NCI-H226 (cell line): ENCODE measurements at regions not wholly inside any gene's neighbourhood (a gene's known extent, or its start where the extent isn't known, plus 50 kb on each side); places are given as distances from the start of the nearest gene placed in this dataset.

Experiments
- DNase-seq: peaks from one replicate; pipeline ENCODE4 v3.0.0-alpha.2; 2015

DNA sequence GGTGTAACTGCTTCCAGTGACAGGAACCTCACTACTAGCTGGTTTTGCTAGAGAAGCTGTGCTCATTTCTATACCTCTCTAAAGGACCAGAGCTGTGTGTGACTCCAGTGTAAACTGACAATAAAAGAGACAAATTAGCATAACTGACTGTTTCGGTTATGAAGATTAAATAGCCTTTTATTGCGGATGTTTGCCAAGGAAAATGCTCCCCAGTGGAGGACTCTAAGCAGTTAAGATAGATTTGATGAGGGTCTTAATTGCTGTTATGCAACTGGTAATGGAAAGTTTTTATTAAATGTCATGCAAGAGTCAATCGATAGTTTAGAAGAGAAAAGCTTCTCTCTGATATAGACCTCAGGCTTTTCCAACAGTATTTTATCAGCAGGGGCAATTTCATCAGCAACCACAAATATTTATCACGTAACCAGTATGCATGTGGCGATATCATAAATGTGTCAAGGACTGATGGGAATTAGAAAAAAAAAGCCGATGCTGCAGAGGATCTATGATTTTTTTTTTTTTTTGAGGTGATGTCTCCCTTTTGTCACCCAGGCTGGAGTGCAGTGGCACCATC lies 275.2 kb upstream of the DMAC1 start:
- no peak for DNase-seq

DNA sequence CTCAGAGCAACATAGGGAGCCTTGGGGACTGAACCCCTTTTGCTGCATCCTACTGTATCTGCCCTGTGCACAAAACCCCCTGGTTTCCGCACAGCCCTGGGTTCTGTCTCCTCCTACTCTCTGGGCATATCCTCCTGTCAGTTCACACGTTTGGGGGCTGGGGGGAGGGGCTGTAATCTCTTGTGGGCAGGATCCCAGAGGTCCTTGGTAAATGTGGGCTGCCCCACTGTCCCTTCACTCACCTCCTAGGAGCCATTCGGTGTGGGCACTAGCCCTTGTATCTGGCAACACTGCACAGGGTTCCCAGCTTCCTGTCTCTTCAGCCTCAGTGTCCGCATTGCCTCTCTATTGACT lies 271.8 kb upstream of the DMAC1 start:
- DNase-seq: no peak

DNA sequence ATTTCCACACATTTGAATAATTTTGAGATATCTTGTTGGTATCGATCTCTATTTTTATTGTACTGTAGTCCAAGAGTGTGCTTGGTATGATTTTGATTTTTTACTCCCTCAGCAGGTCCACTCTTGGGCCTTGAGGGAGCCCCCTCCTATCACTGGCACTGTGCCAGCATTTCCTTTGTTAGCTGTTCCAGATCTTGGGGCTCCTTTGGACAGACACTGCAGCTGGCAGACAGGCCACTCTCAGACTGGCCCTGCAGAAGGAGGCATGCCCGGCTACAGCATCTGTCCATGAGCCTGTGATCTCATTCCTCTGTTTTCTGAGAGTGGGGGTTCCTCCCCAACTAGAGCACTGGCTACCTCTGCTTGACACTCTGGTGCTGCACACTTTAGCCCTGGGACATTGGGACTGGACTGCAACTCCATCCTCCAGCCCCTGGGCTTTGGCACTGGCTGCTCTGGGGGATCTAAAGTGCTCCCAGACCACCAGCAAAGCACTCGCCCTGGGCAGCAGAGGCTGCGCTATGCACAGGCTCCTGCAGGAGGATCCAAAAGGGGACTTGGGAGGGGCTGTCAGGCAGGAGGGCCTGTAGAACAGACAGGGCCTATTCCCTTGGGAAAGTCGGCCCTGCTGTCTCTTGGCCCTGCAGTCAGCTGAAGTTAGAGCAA lies 271.3 kb upstream of the DMAC1 start:
- DNase-seq: no peak

DNA sequence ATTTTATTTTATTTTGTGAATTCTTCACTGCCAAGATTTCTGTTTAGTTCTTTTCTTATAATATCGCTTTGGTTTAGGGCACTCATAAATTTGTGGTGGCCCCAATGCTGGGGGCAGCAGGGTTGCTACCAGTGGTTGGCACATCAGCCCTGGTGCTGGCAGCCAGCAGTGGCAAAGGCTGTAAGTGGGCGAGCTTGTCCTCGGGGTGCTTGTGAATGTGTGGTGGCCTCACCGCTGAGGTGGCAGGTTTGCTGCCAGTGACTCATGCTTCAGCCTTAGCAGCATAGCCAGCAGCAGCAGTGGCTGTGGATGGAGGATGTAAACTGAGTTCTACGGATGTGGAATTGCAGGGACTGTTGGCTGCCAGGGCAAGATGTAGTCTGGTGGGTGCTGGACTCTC lies 262.9 kb upstream of the DMAC1 start:
- no peak for DNase-seq

DNA sequence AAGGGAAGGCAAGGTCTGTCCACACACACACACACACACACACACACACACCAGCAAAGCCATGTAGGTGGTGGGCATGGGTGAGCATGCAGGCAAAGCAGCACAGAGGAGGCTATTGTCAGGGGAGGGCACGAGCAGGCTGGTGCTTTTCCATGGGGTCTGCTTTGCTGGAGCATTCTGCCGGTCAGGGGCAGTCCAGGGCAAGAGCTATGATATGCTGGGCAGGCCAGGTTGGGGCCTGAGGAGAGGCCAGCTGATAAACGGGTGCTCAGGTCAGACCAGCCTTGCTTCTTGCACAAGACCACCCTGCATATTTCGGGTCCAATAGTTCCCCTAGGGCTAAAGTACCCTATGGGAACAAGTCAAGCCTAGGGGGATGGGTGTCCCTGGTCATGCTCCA lies 253.9 kb upstream of the DMAC1 start:
- no peak for DNase-seq

DNA sequence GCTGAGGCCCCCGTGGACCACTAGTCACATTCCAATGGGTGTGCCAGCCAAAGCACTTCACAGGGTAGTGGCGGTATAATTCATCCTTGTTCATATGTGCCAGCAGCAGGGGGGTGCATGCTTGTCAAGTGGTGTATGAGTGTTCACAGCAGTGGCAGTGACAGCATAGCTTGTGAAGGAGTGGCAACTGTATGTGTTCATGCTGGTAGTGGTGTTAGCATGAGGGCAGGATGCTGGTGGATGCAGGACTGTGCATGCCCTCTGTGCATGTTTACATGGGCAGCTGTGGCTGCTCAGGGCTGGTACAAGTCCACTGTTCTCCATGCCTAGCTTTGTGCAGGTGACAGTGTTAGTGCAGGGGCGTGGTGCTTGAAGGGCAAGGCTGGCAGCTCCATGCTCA lies 253.4 kb upstream of the DMAC1 start:
- no peak for DNase-seq

DNA sequence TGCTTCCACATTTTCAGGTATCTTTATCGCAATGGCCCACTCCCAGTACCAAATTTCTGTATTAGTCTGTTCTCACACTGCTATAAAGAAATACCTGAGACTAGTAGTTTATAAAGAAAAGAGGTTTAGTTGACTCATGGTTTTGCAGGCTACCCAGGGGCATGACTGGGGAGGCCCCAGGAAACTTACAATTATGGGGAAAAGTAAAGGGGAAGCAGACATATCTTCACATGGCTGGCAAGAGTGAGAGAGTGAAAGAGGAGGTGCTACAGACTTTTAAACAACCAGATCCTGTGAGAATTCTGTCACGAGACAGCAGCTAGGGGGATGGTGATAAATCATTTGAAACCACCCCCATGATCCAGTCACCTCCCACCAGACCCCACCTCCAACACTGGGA lies 238.2 kb upstream of the DMAC1 start:
- no peak for DNase-seq

DNA sequence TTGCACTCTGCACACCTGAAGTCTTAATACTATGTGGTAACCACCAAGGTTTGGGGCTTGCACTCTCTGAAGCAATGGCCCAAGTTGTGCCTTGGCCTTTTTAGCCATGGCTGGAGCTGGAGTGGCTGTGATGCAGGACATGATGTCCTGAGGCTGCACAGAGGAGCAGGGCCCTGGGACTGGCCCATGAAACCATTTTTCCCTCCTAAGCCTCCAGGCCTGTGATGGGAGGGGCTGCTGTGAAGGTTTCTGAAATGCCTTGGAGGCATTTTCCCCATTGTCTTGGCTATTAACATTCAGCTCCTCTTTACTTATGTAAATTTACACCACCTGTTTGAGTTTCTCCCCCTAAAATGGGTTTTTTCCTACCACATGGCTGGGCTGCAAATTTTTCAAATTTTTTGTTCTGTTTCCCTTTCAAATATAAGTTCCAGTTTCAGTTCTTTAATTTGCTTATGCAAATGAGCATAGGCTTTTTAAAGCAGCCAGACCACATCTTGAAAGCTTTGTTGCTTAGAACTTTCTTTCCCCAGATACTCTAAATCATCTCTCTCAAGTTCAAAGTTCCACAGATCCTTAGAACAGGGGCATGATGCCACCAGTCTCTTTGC lies 237.4 kb upstream of the DMAC1 start:
- DNase-seq: no peak

DNA sequence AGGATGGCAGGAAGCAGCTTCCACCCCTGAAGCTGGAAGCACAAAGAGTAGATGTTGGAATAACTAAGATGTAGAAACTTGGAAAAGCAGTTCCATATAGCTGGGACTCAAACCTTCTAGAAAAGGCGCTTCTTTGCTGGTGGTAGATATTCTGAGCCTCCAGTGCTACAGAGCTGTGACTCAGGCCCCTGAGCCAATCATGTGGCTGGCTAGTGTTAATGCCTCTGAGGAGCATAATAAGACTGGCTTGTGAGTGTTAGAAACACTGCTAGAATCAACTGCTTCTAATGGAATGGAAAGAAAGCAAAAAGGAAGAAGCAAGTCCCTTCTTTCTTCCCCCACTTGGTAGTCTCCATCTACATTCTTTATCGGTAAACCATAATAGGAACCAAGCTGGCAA lies 234.2 kb upstream of the DMAC1 start:
- DNase-seq: no peak

DNA sequence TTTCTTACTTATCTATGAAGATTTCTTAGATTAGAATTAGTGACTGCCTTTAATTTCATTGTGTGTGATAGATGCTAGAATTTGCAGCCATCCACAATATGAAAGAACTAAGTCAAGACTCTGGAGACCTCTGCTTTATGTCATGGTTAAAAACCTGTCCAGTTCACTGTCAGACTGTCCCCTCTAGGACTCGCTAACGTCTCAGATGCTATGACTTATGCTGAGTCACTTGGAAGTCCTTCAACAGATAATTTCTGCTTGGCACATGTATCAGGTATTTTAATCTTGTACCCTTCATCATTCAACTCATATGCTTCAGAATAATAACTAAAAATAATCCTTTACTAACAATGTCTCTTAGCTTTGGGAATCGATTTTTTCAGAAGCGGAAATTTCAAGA lies 230.5 kb upstream of the DMAC1 start:
- DNase-seq: no peak

DNA sequence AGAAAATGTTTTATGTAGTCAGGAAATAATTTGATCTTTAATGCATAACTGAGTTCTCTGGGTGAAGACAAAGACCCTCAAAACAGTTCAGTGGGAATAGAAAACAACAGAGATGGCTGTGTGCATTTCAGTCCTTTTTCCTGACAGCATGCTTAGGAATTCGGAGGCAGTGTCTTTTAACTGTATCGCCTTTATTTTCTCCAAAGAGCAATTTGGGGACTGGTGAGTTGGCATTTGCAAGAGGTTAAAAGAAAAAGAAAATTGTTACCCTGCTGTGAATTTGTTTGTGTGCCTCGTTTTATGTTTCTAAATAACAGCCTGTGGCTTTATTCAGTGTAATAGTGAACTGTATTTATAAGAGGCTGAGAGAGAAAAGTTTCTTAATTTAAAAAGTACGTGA lies 227.8 kb upstream of the DMAC1 start:
- DNase-seq: no peak

DNA sequence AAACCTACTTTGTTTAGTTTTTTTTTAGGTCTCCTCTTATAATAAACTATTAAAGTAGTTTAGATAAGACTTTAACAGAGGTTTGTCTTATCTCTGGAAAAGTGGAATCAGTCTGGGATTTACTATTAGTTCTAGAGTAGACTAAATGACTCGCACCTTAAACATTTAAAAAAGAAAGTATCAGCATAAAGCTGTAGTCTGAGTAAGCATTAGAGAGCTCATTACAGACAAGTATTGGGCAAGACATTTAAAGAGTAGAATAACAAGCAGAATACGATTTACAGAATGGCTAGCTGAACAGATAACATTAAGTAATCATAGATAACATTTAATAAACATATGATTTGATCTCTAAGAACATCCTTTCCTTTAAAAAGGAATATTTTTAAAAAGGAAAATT lies 226.0 kb upstream of the DMAC1 start:
- no peak for DNase-seq

DNA sequence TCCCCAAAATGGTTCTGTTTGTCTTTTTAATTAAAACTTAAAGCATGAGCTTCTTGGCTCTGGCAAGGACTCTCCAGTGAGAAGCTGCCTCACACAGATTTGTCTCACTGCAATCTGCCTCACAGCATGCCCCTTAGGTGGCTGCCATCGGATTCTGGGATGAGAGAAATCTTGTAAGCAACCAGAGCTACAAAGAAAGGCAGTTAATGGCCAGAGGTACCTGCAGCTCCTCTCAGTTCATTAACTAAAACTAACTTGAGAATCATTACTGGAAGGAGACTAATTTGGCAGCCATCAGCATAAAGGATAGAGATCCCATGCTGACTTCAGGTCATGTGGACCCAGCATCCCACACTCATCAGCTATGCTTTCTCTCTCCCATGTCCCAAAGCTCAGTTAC lies 220.6 kb upstream of the DMAC1 start:
- DNase-seq: no peak

DNA sequence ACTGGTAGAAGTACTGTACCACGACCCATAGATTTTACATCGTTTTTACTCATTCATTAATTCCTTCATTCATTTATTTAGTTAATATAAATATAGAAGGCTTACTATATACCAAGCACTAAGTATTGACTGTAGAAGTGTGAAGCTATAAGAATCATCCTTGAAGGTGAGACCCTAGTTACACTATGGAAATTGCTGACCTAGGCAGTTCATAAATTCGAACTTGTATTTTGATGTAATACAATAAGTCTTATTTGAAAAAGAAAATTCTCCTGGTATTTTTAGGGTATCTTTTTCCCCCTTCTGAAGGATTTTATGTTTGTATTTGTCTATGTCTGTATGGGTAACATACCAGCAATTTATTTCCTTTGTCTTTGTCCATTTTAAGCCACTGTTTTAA lies 220.1 kb upstream of the DMAC1 start:
- no peak for DNase-seq

DNA sequence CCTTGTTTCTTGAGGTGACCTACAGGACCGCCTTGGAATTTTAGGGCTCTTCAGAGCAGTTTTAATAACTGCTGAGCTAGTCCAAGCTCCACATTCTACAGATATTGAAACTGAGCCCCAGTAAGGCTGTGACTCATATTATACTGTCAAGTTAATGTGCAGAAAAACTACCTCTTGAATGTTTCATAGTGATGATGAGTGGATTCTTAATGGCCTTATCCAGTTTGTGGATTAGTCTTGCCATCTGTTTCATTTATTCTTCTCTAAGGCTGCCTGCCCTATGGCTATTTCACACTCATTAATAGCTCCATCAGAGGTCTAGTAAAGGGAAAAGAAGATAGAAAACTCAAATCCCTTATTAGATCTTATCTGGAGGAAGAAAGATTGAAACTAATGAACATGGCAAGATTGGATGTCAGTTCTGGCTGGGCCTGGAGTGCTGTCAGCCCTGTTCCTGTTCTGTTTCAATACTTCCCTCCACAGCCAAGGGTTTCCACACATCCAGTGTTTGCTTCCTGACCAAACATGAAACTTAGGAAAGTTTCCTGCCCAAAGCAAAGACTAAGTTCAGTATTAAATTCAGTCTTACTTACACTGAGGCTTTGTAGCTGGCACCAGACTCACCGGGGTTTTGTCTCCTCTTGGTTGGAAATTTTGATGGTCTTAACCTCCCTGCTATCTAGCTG lies 215.6 kb upstream of the DMAC1 start:
- no peak for DNase-seq

DNA sequence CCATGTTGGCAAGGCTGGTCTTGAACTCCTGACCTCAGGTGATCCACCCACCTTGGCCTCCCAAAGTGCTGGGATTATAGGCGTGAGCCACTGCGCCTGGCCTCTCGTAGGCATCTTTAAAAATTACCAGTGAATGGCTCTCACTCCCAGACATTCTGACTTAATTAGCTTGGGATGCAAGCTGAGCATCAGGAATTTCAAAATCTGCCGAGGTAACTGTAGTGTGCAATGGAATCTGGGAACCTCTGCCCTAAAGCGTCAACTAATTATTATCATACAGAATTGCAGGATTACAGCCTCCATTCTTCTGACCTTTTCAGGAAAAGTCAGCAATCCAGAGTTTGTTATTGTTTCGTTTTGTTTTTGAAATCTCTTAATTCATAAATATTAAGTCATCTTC lies 213.4 kb upstream of the DMAC1 start:
- DNase-seq: peak; percentile 39

DNA sequence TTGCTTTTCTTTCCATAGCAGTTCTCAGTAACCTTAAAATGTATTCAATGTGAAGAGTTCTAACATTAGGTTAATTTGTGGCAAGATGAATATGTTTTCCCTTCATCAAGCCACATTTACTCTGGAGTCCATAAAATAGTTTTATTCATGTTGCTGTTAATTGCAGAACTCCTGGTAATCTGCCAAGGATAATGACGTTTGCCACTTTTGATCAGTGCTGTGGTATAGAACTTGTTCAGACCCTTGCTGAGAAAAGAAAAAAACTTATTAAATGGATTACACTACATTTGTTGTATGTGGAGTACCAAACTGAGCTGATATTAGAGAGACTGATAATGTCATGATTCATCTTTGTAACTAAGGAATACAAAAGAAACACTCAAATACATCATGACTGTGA lies 212.4 kb upstream of the DMAC1 start:
- DNase-seq: no peak

DNA sequence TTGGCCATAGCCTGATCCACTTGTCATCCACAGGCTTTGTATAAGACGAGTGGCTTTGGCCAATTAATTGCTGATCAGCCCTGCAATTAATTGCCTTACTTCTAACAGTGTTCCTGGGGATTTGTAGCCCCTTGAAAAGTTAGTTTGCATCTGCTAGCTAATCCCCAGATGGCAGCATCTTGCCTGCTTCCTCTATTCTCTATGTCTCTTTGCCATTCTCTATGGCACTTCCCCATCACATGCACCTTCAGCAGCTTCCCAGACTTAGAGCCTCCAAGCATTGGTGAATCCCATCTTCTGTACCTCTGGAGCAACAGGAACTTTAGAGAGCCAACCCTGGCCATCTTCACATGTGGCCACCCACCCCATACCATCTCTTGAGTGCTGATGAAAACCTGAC lies 197.0 kb upstream of the DMAC1 start:
- no peak for DNase-seq

DNA sequence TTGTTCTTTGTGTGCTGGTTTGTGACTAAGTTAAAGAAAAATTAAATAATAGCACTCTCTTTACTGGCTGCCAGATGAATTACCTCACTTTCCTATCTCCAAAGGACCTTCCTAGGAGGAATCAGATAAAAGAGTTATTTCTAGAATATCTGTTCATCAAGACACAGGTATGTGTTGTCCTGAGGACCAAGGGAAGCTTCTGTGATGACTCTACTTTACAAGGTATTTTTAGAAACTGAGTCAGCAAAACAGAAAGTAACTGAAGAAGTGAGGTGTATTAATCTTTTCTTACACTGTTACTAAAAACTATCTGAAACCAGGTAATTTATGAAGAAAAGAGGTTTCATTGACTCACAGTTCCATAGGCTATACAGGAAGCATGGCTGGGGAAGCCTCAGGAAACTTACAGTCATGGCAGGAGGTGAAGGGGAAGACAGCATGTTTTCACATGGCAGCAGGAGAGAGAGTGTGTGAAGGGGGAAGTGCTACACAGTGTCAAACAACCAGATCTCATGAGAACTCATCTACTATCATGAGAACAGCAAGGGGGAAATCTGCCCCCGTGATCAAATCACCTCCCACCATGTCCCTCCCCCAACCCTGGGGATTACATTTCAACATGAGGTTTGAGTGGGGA lies 189.2 kb upstream of the DMAC1 start:
- no peak for DNase-seq

DNA sequence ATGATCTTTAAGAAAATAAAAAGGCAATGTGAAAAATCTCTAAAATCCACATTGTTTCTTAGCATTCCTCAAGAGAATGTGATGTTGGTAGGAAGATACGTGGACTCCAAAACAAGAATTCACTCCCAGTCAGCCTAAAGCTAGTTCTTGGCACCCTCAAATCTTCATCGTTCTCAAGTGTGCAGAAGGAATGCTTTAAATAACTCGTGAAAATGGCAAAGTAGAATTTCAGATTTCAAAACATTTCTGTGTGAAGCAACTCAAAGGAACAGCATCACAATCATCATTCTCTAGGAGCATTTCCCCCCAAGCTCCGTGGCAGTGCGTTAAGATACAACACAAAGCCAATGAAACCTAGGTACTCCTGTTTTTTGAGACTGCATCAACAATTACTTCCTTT lies 185.1 kb upstream of the DMAC1 start:
- no peak for DNase-seq

DNA sequence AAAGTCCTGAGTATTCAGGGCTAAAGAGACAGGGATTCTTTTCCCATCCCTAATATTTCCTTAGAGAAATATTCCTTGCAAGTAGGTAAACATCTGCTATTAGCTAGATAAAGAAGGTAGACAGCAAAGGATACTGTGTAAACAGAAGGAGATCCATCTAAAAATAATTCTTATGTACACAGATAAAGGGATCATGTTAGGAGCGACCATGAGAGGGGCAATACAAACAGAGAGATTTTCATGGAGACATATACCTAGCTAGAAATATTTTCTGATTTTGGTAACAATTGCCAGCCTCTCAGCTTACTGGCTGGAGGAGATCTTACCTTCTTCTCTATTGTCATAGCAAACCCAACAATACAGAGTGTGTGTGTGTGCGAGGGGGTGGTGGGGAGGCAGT lies 184.6 kb upstream of the DMAC1 start:
- DNase-seq: no peak

DNA sequence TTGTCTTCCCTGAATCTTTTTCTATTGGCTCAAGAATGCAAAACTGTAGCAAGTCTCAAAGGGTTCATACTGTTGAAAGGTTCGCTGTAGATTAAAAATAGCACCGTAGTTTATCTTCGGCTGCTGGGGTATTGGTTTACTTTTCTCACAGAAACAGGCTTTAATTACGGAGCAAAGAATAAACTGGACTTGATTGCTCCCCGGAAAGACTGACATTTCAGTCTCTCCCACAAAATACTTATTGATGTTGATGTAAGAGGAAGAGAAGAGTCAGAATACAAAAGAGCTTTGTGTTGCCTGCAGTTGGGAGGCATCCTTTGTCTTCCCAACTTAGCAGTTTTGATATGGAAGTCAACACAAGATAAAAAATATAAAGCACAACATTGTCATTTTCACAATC lies 183.9 kb upstream of the DMAC1 start:
- no peak for DNase-seq

DNA sequence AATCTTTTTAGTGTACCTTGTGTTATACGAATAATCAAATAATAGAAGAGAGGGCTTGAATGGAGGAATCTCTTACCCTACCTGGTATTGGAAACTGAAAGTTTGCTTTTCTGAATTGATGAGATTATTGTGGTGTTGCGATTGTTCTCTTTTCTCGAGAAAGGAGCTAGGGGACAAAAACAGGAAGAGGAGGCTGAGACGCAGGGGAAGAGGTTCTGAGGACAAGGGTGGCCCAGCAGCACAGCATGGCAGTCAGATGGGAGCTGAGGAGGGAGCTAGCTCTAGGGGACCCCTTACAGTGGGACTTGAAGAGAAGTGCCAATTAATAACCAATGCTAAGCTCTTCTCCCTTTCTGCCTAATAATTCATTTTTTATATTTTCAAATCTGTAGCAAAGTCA lies 183.3 kb upstream of the DMAC1 start:
- no peak for DNase-seq

DNA sequence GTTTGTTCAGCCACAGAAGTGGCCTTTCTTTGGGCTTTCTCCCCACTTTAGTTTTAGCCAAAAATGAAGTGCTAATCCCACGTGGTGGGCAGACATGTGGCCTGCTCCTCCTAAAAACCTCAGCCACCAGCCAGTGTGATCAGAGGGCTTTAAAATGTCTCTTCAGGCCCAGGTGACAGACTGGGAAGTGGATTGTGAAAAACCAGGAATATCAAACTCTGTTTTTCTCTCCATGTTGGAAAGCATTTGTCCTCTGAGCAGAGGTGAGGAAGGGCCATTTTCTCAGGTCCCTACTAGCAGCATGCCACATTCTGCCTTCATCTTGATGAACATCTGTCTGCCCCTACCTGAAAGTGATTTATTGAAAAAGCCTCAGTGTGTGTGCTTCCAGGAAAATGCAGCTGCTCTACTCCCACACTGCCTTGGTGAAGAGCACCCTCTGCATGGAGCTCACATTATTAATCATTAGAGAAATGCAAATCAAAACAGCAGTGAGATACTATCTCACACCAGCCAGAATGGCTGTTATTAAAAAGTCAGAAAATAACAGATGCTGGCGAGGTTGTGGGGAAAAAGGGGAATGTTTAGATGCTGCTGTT lies 181.2 kb upstream of the DMAC1 start:
- DNase-seq: no peak
